SIG-M5 treated with dmso at 0.1 percent for 504 hours (cell line): ENCODE measurements at regions not wholly inside any gene's neighbourhood (a gene's known extent, or its start where the extent isn't known, plus 50 kb on each side); places are given as distances from the start of the nearest gene placed in this dataset.
"Not testable (repeated sequence)": the region's sequence is repeated elsewhere in the genome, so short reads cannot be mapped to it uniquely, and the experiment has no call there.

Source experiments
- DNase-seq: peaks from one replicate; lab custom pipeline; 2025; ENCODE audit not compliant: unreplicated experiment; lab: John Stamatoyannopoulos, UW

GRCh38 chr5:26563979-26564378, 474.4 kb downstream of the CDH9 start:
- DNase-seq: no peak

- DNase-seq: peak; percentile 2
Measured at GRCh38 chr5:26553079-26553478, 485.3 kb downstream of the CDH9 start.

- no peak for DNase-seq
Measured at GRCh38 chr5:26543987-26544386, 494.4 kb downstream of the CDH9 start.

GRCh38 chr5:26538226-26538625, 500.2 kb downstream of the CDH9 start:
- DNase-seq: no peak

- DNase-seq: no peak
Measured at GRCh38 chr5:26535215-26535614, 503.2 kb downstream of the CDH9 start.

GRCh38 chr5:26530305-26530704, 508.1 kb downstream of the CDH9 start:
- no peak for DNase-seq

- no peak for DNase-seq
Measured at GRCh38 chr5:26519245-26519644, 519.1 kb downstream of the CDH9 start.

- DNase-seq: no peak
Measured at GRCh38 chr5:26518065-26518464, 520.3 kb downstream of the CDH9 start.

- DNase-seq: no peak
Measured at GRCh38 chr5:26498972-26499371, 539.4 kb downstream of the CDH9 start.

GRCh38 chr5:26495437-26495836, 542.9 kb downstream of the CDH9 start:
- no peak for DNase-seq

GRCh38 chr5:26492906-26493459, 545.4 kb downstream of the CDH9 start:
- peak; percentile 85 for DNase-seq

- DNase-seq: no peak
Measured at GRCh38 chr5:26487553-26487952, 550.8 kb downstream of the CDH9 start.

GRCh38 chr5:26486631-26487030, 551.8 kb downstream of the CDH9 start:
- no peak for DNase-seq

- DNase-seq: not testable (repeated sequence)
Measured at GRCh38 chr5:26485146-26485860, 553.1 kb downstream of the CDH9 start.

GRCh38 chr5:26482810-26483375, 555.5 kb downstream of the CDH9 start:
- peak; percentile 64 for DNase-seq

GRCh38 chr5:26482076-26482809, 556.1 kb downstream of the CDH9 start:
- no peak for DNase-seq

GRCh38 chr5:26470439-26470838, 567.9 kb downstream of the CDH9 start:
- no peak for DNase-seq

- DNase-seq: no peak
Measured at GRCh38 chr5:26439121-26439520, 599.3 kb downstream of the CDH9 start.

- DNase-seq: no peak
Measured at GRCh38 chr5:26434688-26435087, 603.7 kb downstream of the CDH9 start.

- DNase-seq: no peak
Measured at GRCh38 chr5:26432386-26432785, 606.0 kb downstream of the CDH9 start.

GRCh38 chr5:26430323-26430722, 608.1 kb downstream of the CDH9 start:
- no peak for DNase-seq

GRCh38 chr5:26427281-26427680, 611.1 kb downstream of the CDH9 start:
- DNase-seq: no peak
